HG03439 (cell line): ENCODE measurements at regions not wholly inside any gene's neighbourhood (a gene's known extent, or its start where the extent isn't known, plus 50 kb on each side); places are given as distances from the start of the nearest gene placed in this dataset.
A peak's percentile ranks its signal among the peaks of the same experiment; 100 is the strongest.

Experiments
- ATAC-seq: cut with Tn5 transposase; IDR thresholded peaks from one replicate; pipeline ENCODE4 v1.9.1; 2021; ENCODE audit warnings: mild to moderate bottlenecking, moderate library complexity; ENCODE audit not compliant: unreplicated experiment

GRCh38 chr13:67343777-67344176 lies 113.6 kb upstream of the PCDH9 start:
- ATAC-seq, result no peak

GRCh38 chr13:67341406-67341805 lies 111.3 kb upstream of the PCDH9 start:
- no peak for ATAC-seq

GRCh38 chr13:67330149-67330548 lies 100.0 kb upstream of the PCDH9 start:
- no peak for ATAC-seq

- no peak for ATAC-seq
These were observed 98.8 kb upstream of the PCDH9 start for GRCh38 chr13:67328895-67329294.

GRCh38 chr13:67318860-67319259 lies 88.7 kb upstream of the PCDH9 start:
- no peak for ATAC-seq

GRCh38 chr13:67318398-67318797 lies 88.3 kb upstream of the PCDH9 start:
- no peak for ATAC-seq

GRCh38 chr13:67314405-67314804 lies 84.3 kb upstream of the PCDH9 start:
- ATAC-seq, result no peak

- ATAC-seq, result peak; percentile 83
These were observed 78.1 kb upstream of the PCDH9 start for GRCh38 chr13:67308004-67308772.

GRCh38 chr13:67306742-67307141 lies 76.6 kb upstream of the PCDH9 start:
- ATAC-seq, result no peak

GRCh38 chr13:67303661-67304333 lies 73.7 kb upstream of the PCDH9 start:
- no peak for ATAC-seq

GRCh38 chr13:67299751-67300150 lies 69.6 kb upstream of the PCDH9 start:
- ATAC-seq, result no peak

- no peak for ATAC-seq
These were observed 69.0 kb upstream of the PCDH9 start for GRCh38 chr13:67299072-67299635.

- ATAC-seq, result no peak
These were observed 68.2 kb upstream of the PCDH9 start for GRCh38 chr13:67298297-67298696.

GRCh38 chr13:67296511-67296910 lies 66.4 kb upstream of the PCDH9 start:
- no peak for ATAC-seq

- ATAC-seq, result no peak
These were observed 62.8 kb upstream of the PCDH9 start for GRCh38 chr13:67292886-67293285.

GRCh38 chr13:67285611-67286010 lies 55.5 kb upstream of the PCDH9 start:
- ATAC-seq, result no peak

GRCh38 chr13:67283637-67284036 lies 53.5 kb upstream of the PCDH9 start:
- ATAC-seq, result no peak

GRCh38 chr13:67281466-67281865 lies 51.3 kb upstream of the PCDH9 start:
- ATAC-seq, result no peak
